DOHH2 (cell line): ENCODE measurements at regions not wholly inside any gene's neighbourhood (a gene's known extent, or its start where the extent isn't known, plus 50 kb on each side); places are given as distances from the start of the nearest gene placed in this dataset.

Experiments
- EZH2phosphoT487 ChIP-seq: fragments of 200-600 bp; sonication (generic); IDR thresholded peaks from 2 replicates; pipeline ENCODE4 v1.6.1; 2017; ENCODE audit warnings: borderline replicate concordance, mild to moderate bottlenecking, antibody characterized with exemption, low read length, moderate library complexity, mixed read lengths
- TF ChIP-seq, protein P1 (sequence below): fragments of 200-600 bp; sonication (generic); IDR thresholded peaks from one replicate; pipeline ENCODE4 v1.5.1; 2014; ENCODE audit warnings: antibody characterized with exemption, mild to moderate bottlenecking, low read depth, low read length; ENCODE audit not compliant: poor library complexity, severe bottlenecking

GRCh38 chr1:55854911-55855310, 639.7 kb upstream of the USP24 start:
- TF ChIP-seq, protein P1, sequence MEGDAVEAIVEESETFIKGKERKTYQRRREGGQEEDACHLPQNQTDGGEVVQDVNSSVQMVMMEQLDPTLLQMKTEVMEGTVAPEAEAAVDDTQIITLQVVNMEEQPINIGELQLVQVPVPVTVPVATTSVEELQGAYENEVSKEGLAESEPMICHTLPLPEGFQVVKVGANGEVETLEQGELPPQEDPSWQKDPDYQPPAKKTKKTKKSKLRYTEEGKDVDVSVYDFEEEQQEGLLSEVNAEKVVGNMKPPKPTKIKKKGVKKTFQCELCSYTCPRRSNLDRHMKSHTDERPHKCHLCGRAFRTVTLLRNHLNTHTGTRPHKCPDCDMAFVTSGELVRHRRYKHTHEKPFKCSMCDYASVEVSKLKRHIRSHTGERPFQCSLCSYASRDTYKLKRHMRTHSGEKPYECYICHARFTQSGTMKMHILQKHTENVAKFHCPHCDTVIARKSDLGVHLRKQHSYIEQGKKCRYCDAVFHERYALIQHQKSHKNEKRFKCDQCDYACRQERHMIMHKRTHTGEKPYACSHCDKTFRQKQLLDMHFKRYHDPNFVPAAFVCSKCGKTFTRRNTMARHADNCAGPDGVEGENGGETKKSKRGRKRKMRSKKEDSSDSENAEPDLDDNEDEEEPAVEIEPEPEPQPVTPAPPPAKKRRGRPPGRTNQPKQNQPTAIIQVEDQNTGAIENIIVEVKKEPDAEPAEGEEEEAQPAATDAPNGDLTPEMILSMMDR = no peak
- no peak for TF ChIP-seq EZH2phosphoT487
